D341Med (cell line): ENCODE measurements at regions not wholly inside any gene's neighbourhood (a gene's known extent, or its start where the extent isn't known, plus 50 kb on each side); places are given as distances from the start of the nearest gene placed in this dataset.

Source experiments
- DNase-seq: peaks from one replicate; pipeline ENCODE4 v3.0.0; 2012; ENCODE audit warnings: low spot score

DNA sequence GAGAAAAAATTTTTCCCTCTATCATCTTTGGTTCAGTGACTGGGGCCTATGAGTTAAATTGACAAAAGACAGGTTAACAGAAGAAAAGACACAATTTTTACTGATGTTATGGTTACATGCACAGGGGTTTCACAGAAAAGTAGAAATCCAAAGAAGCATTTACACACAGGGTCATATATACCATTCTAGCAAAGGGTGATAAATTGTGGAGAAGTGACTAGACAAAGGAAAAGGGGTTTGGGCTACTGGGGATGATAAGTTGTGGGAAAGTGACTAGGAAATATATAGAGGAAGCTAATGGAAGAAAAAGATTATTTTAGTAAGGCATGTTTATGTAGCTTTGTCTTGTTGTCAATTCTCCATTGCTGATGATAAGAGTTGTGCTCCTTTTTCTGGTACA lies 276.7 kb upstream of the JARID2 start:
- DNase-seq, result no peak

DNA sequence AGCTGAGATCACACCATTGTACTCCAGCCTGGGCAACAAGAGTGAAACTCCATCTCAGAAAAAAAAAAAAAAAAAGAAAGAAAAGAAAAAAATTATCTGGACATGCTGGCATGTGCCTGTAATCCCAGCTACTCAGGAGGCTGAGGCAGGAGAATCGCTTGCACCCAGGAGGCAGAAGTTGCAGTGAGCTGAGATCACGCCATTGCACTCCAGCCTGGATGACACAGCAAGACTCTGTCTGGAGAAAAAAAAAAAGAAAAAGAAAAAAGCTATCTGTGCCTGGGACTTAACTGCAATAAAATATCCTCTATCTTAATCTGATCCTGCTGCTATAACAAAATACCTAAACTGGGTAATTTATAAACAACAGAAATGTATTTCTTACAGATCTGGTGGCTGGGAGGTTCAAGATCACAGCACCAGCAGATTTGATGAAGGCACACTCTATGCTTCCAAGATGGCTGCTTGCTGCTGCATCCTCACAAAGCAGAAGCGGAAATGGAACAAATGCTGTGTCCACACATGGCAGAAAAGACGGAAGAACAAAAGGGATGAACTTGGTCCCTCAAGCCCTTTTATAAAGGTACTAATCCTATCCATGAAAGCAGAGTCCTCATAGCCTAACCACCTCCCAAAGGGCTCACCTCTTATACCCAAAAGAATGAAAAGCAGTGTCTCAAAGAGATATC lies 273.3 kb upstream of the JARID2 start:
- no peak for DNase-seq

DNA sequence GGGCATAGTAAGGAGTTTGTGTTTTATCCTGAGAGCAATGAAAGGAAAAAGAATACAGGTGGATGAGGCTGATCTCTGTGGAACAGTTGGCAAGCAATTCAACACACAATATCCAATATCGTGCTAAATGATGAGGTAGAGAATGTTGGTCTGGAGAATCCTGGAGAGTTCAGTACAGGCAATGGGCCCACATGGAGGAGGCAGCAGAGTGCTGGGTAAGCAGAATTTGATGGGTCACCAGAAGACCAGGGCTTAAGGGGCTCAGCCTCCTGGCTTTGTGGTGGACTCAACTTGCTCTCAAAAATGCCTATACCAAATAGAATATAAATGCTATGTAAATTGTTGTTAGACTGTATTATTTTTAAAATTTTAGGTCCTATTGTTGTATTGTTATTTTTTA lies 271.5 kb upstream of the JARID2 start:
- no peak for DNase-seq

DNA sequence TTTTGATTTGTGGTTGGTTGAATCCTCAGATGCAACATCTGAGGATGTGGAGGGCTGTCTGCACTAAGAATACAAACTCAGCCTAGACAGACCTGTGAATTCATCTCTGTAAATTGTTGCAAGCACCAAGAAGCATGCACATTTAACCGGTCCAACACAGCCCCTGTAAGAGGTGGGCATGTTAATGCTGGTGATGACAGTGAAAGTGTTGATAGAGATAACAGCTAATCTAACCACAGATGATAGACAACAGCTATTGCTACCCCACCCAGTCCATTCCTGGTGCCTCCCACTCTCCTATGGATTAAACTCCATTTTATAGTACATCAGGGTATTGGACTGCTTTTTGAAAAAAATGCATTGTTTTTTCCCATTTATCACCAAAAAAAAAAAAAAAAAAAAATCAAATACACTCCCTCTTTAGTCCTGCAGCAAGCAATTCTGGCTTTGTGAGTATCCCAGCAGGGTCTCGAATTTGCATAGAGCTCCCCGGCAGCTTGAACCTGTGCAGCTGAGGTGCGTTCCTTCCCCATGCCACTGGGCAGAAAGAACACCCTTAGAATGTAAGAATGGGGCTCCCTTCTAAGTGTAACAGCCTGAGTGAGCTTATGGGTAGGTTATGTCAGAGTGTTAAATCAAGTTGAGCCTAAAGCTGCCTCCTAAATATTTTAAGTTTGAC lies 270.9 kb upstream of the JARID2 start:
- DNase-seq, result no peak

DNA sequence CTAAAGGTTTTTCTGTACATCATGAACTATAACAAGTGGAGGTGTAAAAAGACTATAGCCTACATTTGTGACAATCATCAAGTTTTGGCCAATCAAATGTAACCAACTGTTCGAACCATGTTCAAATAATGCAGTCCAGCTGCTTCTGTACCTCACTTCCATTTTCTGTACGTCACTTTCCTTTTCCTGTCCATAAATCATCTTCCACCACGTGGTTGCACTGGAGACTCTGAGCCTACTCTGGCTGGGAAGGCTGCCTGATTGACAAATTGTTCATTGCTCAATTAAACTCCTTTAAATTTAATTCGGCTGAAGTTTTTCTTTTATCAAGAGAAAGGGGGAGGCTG lies 270.4 kb upstream of the JARID2 start:
- no peak for DNase-seq

DNA sequence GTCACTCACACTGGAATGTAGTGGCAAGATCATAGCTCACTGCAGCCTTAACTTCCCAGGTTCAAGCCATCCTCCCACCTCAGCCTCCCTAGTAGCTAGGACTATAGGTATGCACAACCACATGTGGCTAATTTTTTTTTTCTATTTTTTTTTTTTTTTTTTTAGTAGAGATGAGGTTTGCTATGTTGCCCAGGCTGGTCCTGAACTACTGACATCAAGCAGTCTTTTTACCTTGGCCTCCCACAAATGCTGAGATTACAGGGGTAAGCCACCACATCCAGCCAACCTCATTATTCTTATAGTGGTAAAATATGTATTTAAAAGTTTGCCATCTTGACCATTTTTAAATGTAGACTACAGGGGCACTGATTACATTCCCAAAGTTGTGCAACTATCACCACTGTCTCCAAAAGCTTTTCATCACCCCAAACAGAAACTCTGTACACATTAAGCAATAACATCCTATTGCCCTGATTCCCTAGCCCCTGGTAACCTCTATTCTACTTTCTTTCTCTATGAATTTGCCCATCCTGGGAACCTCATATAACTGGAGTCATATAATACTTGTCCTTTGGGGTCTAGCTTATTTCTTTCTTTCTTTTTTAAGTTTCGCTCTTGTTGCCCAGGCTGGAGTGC lies 268.0 kb upstream of the JARID2 start:
- no peak for DNase-seq

DNA sequence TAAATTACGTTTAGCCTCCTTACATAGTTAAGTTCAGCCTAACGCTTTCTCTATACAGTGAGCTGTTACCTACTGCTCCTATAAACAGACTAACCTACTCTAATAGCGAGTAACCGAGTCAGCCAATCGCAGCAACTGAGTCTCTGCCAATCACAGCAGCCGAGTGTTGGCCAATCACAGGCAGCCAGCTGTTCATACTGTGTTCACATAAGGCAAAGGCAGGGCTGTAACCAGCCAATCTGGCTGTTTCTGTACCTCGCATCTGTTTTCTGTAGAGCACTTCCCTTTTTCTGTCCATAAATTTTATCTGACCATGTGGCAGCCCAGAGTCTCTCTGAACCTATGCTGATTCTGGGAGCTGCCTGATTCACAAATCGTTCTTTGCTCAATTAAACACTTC lies 263.9 kb upstream of the JARID2 start:
- DNase-seq, result no peak

DNA sequence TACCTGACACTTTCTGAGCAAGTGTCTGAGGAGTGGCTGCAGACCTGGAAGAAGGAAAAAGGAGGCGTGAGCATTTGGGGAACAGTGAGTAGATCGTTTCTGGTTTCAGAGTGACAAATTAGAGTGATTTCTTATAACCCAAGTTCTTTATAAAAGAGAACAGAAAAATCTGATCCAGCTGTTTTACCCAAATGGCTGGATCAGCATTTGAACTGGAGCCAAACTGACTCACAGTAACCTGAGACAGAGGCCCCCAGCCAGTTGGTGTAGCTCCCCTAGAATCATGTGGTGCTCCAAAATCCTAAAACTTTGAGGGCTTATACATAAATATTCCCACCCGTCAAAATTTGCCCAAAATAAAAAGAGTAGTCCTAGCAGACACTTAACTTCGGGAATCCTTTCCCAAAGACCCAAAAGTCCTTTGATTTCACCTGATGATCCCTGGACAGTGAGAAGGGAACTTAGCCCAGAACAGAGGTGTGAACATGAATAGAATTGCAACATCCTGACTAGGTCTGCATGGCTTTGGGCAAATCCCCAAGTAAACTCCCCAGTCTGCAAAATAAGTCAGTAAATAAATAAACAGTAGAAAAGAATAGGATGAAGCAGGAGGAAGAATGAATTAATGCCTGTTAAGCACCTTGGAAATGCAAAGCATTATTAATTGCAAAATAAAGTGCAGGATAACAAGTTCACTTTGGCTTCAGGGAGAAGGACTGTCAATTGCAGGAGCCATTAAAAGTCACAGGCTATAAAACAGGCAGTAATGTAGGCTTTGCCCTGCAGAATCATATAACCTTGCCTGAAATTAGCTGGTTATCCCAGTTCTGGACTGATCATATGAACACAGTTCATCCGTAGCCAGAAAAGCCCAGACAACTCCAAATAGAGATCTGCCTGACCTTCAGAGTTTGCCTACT lies 262.0 kb upstream of the JARID2 start:
- DNase-seq, result no peak

DNA sequence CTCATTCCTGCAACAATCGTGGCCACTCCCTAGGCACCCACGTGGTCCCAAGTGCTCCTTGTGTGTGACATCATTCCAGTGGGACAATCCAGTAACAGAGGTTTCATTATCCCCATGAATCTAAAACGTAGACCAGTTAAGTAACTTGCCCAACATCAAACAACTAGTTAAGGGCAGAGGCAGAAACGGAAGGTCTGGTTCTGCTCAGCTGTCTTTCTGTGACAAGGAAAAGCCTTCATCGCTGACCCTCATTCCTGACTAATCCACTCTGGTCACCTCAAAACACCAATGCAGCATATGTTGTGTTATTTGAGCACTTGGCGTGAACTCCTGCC lies 261.4 kb upstream of the JARID2 start:
- DNase-seq, result no peak

DNA sequence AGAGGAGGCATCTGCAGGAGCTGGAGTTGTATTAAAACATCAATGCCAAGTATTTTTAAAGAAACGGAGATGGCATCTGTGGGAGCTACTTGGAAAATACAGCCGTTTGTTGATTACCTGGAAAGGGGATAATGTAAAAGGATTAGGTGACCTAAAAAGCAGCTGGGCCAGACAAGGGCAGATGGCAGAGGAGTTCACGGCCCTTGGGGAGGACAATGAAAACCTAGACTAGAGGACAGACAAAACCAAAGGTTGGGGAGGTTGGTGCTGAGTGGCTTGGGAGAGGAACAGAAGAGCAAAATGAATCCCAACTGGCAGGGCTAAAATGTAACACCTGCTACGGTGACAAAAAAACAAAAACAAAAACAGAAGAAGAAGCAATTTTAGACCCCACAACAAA lies 260.5 kb upstream of the JARID2 start:
- DNase-seq, result no peak

DNA sequence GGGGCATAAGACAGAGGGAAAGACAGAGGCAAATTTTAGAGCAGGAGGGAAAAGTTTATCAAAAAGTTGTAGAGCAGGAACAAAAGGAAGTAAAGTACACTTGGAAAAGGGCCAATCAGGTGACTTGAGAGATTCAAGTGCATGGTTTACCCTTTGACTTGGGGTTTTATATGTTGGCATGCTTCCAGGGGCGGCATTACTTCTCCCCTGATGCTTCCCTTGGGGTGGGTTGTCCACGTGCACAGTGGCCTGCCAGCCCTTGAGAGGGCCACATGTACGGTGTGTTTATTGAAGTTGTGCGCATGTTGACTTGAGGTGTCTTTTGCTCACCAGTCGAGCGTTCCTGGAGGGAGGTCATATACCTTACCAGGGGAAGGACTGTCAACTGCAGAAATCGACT lies 259.5 kb upstream of the JARID2 start:
- DNase-seq, result no peak

DNA sequence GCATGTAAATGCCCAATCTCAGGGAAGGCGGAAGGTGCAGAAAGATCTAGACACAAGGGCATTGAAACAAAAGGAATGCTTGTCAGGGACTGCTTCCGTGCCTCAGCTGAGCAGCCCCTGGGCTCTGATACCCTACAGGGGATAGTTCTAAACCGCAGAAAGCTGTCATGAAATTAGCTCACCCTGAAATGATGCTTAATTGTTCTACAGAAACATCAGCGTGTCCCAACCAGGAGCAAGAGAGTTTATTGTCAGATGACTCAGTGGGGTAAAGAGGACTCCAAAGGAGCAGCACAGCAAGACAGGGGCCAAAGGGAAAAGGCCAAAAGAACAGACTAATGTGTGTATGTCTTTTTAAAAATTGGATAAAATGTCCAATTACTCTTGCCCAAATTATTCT lies 258.4 kb upstream of the JARID2 start:
- DNase-seq, result no peak

DNA sequence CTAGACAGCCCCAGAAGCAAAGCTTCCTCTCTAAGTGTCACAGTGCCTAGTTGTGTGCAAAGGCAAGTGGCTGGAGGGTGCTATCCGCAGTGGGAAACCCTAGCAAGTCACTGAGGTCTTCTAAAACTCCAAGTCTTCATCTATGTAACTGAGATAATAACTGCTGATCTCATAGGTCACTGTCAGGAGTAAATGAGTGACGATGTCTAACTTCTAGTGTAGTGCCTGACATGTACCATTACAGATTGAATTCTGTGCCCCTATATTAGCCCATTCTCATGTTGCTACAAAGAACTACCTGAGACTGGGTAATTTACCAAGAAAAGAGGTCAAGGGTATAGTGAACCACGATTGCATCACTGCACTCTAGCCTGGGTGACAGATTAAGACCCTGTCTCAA lies 253.5 kb upstream of the JARID2 start:
- DNase-seq, result no peak

DNA sequence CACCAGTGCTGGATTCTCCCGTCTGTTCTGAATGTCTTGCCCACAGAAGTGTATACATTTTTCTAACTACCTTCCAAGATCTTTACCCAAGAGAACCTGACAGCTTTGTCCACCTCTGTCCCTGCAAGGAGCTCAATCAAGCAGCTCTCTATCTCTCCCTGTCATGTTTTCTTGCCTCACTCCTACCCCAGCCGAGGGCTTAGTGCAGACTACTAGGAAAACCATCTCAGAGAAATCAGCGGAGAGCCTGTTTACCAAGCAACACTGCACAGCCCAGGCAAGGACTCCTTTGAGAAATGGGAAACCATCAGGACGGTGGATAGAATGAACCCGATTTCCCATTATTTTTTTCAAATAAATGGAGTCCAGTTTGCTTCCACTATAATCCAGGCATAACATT lies 250.7 kb upstream of the JARID2 start:
- DNase-seq, result no peak

DNA sequence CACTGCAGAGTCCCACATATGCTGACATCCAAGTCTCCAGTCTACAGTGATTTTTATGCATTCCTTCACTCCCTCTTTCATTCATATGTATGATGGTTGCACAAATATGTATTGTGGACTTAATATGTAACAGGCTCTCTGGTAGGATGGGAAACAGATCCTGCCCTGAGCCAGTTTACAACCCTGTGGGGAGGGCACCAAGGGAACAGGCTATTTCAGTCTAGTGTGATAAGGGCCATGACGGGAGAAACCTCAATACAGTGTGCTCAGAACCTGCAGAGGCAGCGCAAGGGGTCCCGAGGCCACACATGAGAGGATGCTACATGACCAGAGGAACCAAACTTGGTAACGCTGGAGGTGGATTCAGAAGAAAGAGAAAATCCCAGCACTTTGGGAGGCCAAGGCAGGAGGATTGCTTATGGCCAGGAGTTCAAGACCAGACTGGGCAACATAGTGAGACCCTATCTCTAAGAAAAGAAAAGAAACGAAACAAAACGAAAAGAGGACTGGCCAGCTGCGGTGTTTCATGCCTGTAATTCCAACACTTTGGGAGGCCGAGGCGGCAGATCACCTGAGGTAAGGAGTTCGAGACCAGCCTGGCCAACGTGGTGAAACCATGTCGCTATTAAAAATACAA lies 249.8 kb upstream of the JARID2 start:
- DNase-seq, result no peak

DNA sequence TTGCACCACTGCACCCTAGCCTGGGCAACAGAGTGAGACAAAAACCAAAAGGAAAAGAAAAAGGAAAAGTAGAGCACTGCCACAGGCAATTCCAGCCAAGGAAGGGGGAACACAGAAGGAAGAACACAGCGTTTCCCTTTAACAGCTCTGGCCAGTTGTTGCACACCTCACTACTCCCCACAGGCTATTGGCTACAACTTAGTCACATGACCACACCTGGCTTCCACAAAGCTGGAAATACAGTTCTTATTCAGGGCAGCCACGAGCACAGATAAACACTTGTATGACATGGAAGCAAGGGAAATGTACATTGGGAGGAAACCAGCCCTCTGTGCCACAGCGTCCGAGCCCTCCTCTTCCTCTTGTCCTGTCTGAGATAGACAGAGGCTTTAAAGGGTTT lies 249.0 kb upstream of the JARID2 start:
- no peak for DNase-seq

DNA sequence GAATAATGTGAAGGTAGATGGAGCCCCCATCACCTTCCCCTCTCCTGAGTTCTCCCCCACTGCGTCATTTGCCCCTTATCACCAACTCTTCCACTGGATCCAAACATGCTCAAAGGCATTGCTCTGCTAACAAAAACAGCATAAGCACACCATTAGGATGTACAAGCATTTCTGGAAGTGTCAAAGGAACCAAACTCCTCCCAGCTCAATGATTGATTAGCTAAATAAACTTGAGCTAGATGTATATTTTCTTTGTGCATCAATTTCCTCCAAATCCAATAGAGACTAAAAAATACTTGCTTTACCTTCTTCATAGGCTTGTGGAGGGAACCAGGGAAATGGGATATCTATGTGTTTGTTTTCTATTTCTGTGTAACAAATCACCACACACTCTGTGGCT lies 248.4 kb upstream of the JARID2 start:
- DNase-seq, result no peak

DNA sequence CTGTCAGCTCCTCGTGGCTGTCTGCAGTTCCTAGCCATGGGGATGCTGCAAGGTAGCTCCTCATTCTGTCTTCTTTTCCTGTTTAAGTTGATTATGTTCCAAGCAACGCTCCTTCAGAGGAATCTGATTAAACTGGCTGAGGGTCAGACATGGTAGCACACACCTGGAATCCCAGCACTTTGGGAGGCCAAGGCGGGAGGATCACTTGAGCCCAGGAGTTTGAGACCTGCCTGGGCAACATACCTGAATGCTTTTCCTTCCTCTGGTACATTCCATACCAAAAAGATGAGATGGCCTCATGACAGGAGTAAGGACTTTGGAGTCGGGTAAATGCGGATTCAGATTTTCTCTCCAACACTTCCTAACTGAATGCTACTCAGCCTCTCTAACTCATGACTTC lies 246.8 kb upstream of the JARID2 start:
- no peak for DNase-seq

DNA sequence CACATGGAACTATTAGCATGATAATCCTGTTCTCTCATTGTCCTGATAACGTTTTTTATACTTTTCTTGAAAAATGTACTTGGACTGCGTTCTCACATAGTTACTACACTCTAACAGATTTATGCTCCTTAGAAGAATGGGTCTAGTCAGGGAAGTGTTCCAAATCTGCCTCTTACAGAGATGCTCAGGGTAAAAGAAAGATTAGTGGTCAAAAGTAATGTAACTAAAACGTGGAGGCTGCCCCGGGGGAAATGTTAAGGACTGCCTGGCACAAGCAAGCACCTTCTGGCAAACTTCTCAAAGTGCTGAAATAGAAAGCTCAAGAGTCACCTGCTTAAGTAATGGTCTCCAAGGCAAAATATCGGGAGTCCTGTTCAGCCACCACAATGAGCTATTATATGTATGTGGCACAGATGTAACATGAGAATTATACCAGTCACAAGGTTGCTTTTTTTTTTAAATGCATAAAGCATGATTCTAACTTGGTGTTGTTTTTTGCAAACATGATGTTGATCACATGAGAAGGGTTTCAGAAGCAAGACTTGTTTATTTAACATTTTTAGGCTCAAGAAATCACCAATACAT lies 244.5 kb upstream of the JARID2 start:
- DNase-seq, result no peak

DNA sequence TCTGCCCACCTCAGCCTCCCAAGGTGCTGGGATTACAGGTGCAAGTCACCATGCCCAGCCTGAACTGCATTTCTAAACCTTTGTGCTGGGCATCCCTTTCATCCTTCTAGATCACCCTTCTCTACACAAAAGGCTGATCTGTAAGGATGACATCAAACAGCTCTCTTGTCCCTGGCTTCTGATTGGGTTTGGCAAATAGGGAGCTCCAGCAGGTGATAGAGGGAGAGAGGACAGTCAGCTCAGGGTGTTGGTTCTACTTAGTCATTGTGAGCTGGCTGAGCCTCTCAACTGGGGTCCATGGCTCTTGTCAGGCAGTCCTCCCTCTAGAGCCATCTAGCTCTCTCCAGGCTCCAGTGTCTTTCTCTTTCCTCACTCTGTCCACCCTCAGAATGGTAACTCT lies 237.6 kb upstream of the JARID2 start:
- DNase-seq, result no peak

DNA sequence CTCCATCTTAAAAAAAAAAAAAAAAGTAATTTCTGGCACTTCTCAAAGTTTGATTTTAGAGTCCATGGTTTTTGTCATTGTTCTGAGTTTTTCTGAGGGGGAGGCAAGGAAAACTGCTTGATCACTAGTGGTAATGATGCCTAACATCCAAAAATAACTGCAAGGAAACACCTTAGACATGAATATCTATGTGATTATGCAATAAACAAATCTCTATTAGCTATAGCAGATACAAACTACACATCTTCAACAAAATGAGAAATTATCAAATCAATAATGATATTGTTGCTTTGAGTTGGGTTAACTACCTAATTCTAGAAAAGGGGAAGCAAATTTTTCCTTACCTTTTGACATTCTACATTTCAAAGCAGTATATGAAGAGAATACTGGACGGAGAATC lies 230.9 kb upstream of the JARID2 start:
- DNase-seq, result no peak

DNA sequence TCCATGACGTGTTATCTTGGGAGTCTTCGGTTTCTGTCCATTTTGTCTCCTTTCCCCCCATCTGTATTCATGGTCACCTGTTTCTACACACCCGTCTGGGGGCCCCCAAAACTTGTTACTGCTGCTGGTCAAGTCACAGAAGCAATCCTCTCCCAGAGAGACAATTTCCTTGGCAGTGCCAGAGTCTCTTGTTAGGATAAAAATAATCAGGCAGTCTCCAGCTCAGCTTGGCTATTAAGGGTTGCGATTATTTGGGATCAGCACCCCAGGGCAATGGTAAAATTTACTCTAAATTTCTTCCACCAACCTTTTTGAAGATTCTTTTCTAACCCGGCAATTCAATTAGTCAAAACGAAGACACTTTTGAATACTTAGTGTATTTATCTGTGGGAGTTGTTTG lies 229.1 kb upstream of the JARID2 start:
- DNase-seq, result no peak
